ENCODE measurements at regions not wholly inside any gene's neighbourhood (a gene's known extent, or its start where the extent isn't known, plus 50 kb on each side); places are given as distances from the start of the nearest gene placed in this dataset.

DNA sequence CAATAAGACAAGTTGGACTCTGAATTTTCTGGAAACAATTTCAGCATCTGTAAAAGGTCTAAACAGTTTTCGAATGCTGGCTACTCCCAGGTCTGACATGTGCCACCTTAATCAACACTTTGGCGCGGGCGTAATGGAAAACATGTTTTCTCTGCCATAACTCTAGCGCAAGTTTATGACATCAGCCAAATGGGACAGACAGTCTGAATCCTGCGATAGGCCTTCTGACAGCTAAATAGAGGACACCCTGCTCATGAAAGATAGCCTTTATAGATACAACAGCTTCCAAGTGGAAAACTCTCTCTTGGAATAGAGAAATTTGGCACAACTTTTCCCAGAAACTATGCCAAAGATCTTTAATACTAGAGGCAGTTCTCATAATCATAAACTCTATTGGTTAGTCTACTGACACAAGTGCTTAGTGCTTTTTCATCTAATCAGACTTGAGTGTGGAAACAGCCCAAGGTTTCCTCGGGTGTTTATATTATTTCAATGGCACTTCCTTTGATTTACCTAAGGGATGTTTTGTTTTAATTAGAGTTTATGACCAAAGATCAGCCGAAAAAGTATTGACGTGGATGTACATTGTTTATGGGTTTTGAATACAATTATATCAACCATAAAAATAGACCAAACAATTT is 120.1 kb upstream of the DPH6 start:
- no peaks in the 10 kb centered on the region for H3K36me3 ChIP-seq
- no peaks in the 10 kb centered on the region for H3K9me3 ChIP-seq (ENCODE audit: severe bottlenecking)
- no peak overlapping the region for H3K27ac ChIP-seq
- no peak for DNase-seq
- no peak overlapping the region for H3K4me3 ChIP-seq (ENCODE audit: low read depth, low read length)
- H3K27me3 ChIP-seq (ENCODE audit: insufficient read depth, low read depth, severe bottlenecking): no peaks in the 10 kb centered on the region
- TF ChIP-seq, protein P1, sequence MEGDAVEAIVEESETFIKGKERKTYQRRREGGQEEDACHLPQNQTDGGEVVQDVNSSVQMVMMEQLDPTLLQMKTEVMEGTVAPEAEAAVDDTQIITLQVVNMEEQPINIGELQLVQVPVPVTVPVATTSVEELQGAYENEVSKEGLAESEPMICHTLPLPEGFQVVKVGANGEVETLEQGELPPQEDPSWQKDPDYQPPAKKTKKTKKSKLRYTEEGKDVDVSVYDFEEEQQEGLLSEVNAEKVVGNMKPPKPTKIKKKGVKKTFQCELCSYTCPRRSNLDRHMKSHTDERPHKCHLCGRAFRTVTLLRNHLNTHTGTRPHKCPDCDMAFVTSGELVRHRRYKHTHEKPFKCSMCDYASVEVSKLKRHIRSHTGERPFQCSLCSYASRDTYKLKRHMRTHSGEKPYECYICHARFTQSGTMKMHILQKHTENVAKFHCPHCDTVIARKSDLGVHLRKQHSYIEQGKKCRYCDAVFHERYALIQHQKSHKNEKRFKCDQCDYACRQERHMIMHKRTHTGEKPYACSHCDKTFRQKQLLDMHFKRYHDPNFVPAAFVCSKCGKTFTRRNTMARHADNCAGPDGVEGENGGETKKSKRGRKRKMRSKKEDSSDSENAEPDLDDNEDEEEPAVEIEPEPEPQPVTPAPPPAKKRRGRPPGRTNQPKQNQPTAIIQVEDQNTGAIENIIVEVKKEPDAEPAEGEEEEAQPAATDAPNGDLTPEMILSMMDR (IDR thresholded peaks at IDR 0.05; ENCODE audit: low read depth, low read length): no peak

DNA sequence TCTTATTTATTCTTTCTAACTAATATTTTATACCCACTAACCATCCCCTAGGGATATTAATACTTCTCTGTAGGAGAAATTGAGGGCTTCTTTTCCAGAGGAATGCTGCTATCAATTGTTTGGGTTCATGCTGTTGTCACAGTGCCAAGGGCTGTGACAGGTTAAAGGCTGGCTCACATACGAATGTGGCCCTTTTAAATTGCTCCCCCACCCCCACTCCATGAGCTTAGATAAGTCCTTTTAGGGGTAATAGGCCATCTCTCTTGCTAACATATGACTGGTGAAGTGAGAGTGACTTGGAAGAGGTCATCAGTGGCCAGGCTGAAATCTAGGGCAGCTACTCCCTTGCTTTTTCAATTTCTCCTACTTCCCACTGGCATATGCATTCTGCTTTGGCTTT is 121.9 kb upstream of the DPH6 start:
- no peaks in the 10 kb centered on the region for H3K9me3 ChIP-seq (ENCODE audit: severe bottlenecking)
- no peak for DNase-seq
- no peak overlapping the region for H3K4me3 ChIP-seq (ENCODE audit: low read depth, low read length)
- no peaks in the 10 kb centered on the region for H3K36me3 ChIP-seq
- TF ChIP-seq, protein P1 (IDR thresholded peaks at IDR 0.05; ENCODE audit: low read depth, low read length): no peak
- no peaks in the 10 kb centered on the region for H3K27me3 ChIP-seq (ENCODE audit: insufficient read depth, low read depth, severe bottlenecking)
- no peak overlapping the region for H3K27ac ChIP-seq

DNA sequence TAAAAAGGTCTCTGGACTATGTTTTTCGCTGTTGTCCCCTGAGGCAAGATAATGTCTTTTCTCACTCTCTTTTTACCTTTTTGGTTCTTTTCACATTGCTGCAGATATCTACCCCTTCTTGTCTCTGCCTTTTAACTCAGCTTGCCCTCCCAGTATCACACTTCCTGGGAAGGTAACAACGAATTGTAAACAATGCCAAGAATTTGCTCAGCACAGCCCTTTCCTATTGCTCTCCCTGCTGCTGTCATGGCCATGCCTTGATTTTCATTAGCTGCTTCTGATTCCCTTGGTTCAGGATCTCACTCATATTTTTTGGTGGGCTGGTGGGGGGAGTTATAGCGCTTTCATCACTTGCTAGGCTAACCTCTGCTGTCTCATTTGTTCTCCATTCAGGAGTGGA is 123.1 kb upstream of the DPH6 start:
- DNase-seq: no peak
- Histone ChIP-seq H3K36me3 (no peaks in the 10 kb centered on the region), H3K27ac (no peak overlapping the region), H3K27me3 (ENCODE audit: insufficient read depth, low read depth, severe bottlenecking) (no peaks in the 10 kb centered on the region), H3K4me3 (ENCODE audit: low read depth, low read length) (no peak overlapping the region), H3K9me3 (ENCODE audit: severe bottlenecking) (no peaks in the 10 kb centered on the region)
- TF ChIP-seq, protein P1 (IDR thresholded peaks at IDR 0.05; ENCODE audit: low read depth, low read length): no peak

- H3K27ac ChIP-seq: no peak overlapping the region
- DNase-seq: no peak
These were observed 123.6 kb upstream of the DPH6 start for GRCh38 chr15:35669432-35670045.

DNA sequence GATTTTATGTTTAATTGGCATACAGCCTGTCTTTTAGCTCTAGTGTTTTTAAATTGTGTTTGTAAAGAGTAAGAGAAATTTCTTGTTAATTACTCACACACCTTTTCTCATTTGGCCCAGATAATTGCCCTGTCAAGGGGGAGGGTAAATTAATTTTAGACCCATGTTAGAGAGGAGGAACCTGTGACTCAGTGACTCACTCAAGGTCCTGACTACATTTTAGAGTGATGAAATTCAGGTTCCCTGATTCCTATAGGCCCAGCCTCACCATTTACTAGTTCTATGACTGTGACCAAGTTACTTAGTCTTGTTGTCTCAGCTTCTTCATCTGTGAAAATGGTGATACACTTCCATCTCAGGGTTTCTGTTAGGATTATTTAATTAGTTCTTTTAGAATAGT is 125.2 kb upstream of the DPH6 start:
- no peak for DNase-seq
- Histone ChIP-seq H3K27me3 (ENCODE audit: insufficient read depth, low read depth, severe bottlenecking) (no peaks in the 10 kb centered on the region), H3K36me3 (no peaks in the 10 kb centered on the region), H3K27ac (no peak overlapping the region), H3K4me3 (ENCODE audit: low read depth, low read length) (no peak overlapping the region), H3K9me3 (ENCODE audit: severe bottlenecking) (no peaks in the 10 kb centered on the region)
- TF ChIP-seq, protein P1 (IDR thresholded peaks at IDR 0.05; ENCODE audit: low read depth, low read length): no peak

More at GRCh38 chr15:35669432-35670045, 123.6 kb upstream of the DPH6 start:
- no peaks in the 10 kb centered on the region for H3K36me3 ChIP-seq
- TF ChIP-seq, protein P1 (IDR thresholded peaks at IDR 0.05; ENCODE audit: low read depth, low read length): no peak
- H3K27me3 ChIP-seq (ENCODE audit: insufficient read depth, low read depth, severe bottlenecking): no peaks in the 10 kb centered on the region
- H3K9me3 ChIP-seq (ENCODE audit: severe bottlenecking): no peaks in the 10 kb centered on the region
- H3K4me3 ChIP-seq (ENCODE audit: low read depth, low read length): no peak overlapping the region

- Histone ChIP-seq H3K4me3 (ENCODE audit: low read depth, low read length) (no peak overlapping the region), H3K36me3 (no peaks in the 10 kb centered on the region), H3K27ac (no peak overlapping the region), H3K27me3 (ENCODE audit: insufficient read depth, low read depth, severe bottlenecking) (no peaks in the 10 kb centered on the region), H3K9me3 (ENCODE audit: severe bottlenecking) (no peaks in the 10 kb centered on the region)
- TF ChIP-seq, protein P1 (IDR thresholded peaks at IDR 0.05; ENCODE audit: low read depth, low read length): no peak
- DNase-seq: no peak
These were observed 126.0 kb upstream of the DPH6 start for GRCh38 chr15:35671981-35672380.
